GM19438 (cell line): ENCODE measurements at regions not wholly inside any gene's neighbourhood (a gene's known extent, or its start where the extent isn't known, plus 50 kb on each side); places are given as distances from the start of the nearest gene placed in this dataset.
A peak's percentile ranks its signal among the peaks of the same experiment; 100 is the strongest.
"Not testable (repeated sequence)": the region's sequence is repeated elsewhere in the genome, so short reads cannot be mapped to it uniquely, and the experiment has no call there.

Experiments used
- ATAC-seq: cut with Tn5 transposase; IDR thresholded peaks from one replicate; pipeline ENCODE4 v1.9.1; 2021; ENCODE audit warnings: low read depth; ENCODE audit not compliant: unreplicated experiment

GRCh38 chr4:81594490-81595159, 122.9 kb upstream of the RASGEF1B start:
- ATAC-seq = no peak

GRCh38 chr4:81592701-81593100, 121.0 kb upstream of the RASGEF1B start:
- no peak for ATAC-seq

GRCh38 chr4:81590596-81590995, 118.9 kb upstream of the RASGEF1B start:
- ATAC-seq = no peak

- ATAC-seq = no peak
Measured at GRCh38 chr4:81589262-81589661, 117.6 kb upstream of the RASGEF1B start.

- no peak for ATAC-seq
Measured at GRCh38 chr4:81586706-81587105, 115.0 kb upstream of the RASGEF1B start.

GRCh38 chr4:81580994-81581374, 109.3 kb upstream of the RASGEF1B start:
- not testable (repeated sequence) for ATAC-seq

GRCh38 chr4:81580346-81580993, 108.8 kb upstream of the RASGEF1B start:
- ATAC-seq = no peak

GRCh38 chr4:81577392-81577791, 105.7 kb upstream of the RASGEF1B start:
- no peak for ATAC-seq

- ATAC-seq = no peak
Measured at GRCh38 chr4:81574991-81575390, 103.3 kb upstream of the RASGEF1B start.

GRCh38 chr4:81573840-81574239, 102.1 kb upstream of the RASGEF1B start:
- ATAC-seq = no peak

GRCh38 chr4:81572402-81572801, 100.7 kb upstream of the RASGEF1B start:
- no peak for ATAC-seq

- no peak for ATAC-seq
Measured at GRCh38 chr4:81571105-81571504, 99.4 kb upstream of the RASGEF1B start.

GRCh38 chr4:81566161-81566591, 94.5 kb upstream of the RASGEF1B start:
- ATAC-seq = no peak

- no peak for ATAC-seq
Measured at GRCh38 chr4:81565142-81565870, 93.6 kb upstream of the RASGEF1B start.

GRCh38 chr4:81564025-81564424, 92.3 kb upstream of the RASGEF1B start:
- ATAC-seq = no peak

GRCh38 chr4:81562093-81562492, 90.4 kb upstream of the RASGEF1B start:
- ATAC-seq = peak; percentile 96

- ATAC-seq = no peak
Measured at GRCh38 chr4:81557306-81557705, 85.6 kb upstream of the RASGEF1B start.

- no peak for ATAC-seq
Measured at GRCh38 chr4:81555489-81555888, 83.8 kb upstream of the RASGEF1B start.

- ATAC-seq = no peak
Measured at GRCh38 chr4:81552086-81552485, 80.4 kb upstream of the RASGEF1B start.

- no peak for ATAC-seq
Measured at GRCh38 chr4:81550388-81550859, 78.7 kb upstream of the RASGEF1B start.

- ATAC-seq = no peak
Measured at GRCh38 chr4:81549984-81550383, 78.3 kb upstream of the RASGEF1B start.

GRCh38 chr4:81546777-81547176, 75.1 kb upstream of the RASGEF1B start:
- no peak for ATAC-seq
